ENCODE measurements at regions not wholly inside any gene's neighbourhood (a gene's known extent, or its start where the extent isn't known, plus 50 kb on each side); places are given as distances from the start of the nearest gene placed in this dataset.
"Not testable (repeated sequence)": the region's sequence is repeated elsewhere in the genome, so short reads cannot be mapped to it uniquely, and the experiment has no call there.

GRCh38 chr4:169934794-169935429 is 91.3 kb downstream of the MFAP3L start:
- no peak for DNase-seq

- DNase-seq: no peak
Observed at GRCh38 chr4:169933531-169933930, 92.7 kb downstream of the MFAP3L start.

- no peak for DNase-seq
Observed at GRCh38 chr4:169931964-169932363, 94.2 kb downstream of the MFAP3L start.

GRCh38 chr4:169930755-169931154 is 95.4 kb downstream of the MFAP3L start:
- not testable (repeated sequence) for DNase-seq

GRCh38 chr4:169927280-169927679 is 98.9 kb downstream of the MFAP3L start:
- DNase-seq: no peak

GRCh38 chr4:169925678-169926077 is 100.5 kb downstream of the MFAP3L start:
- DNase-seq: no peak

- DNase-seq: no peak
Observed at GRCh38 chr4:169922632-169923276, 103.4 kb downstream of the MFAP3L start.

- DNase-seq: no peak
Observed at GRCh38 chr4:169921732-169922131, 104.5 kb downstream of the MFAP3L start.

GRCh38 chr4:169921237-169921636 is 105.0 kb downstream of the MFAP3L start:
- no peak for DNase-seq

GRCh38 chr4:169919194-169920124 is 106.7 kb downstream of the MFAP3L start:
- DNase-seq: not testable (repeated sequence)

- no peak for DNase-seq
Observed at GRCh38 chr4:169915545-169915944, 110.7 kb downstream of the MFAP3L start.

GRCh38 chr4:169914866-169915265 is 111.3 kb downstream of the MFAP3L start:
- DNase-seq: no peak

- no peak for DNase-seq
Observed at GRCh38 chr4:169912996-169913395, 113.2 kb downstream of the MFAP3L start.

GRCh38 chr4:169909897-169910296 is 116.3 kb downstream of the MFAP3L start:
- DNase-seq: no peak

- DNase-seq: no peak
Observed at GRCh38 chr4:169909479-169909878, 116.7 kb downstream of the MFAP3L start.

GRCh38 chr4:169907705-169908104 is 118.5 kb downstream of the MFAP3L start:
- no peak for DNase-seq

- DNase-seq: no peak
Observed at GRCh38 chr4:169906821-169907220, 119.4 kb downstream of the MFAP3L start.

- DNase-seq: no peak
Observed at GRCh38 chr4:169906104-169906503, 120.1 kb downstream of the MFAP3L start.

- DNase-seq: no peak
Observed at GRCh38 chr4:169902658-169903345, 123.4 kb downstream of the MFAP3L start.

GRCh38 chr4:169900241-169900845 is 125.9 kb downstream of the MFAP3L start:
- peak; percentile 2 for DNase-seq

- DNase-seq: no peak
Observed at GRCh38 chr4:169899295-169899694, 126.9 kb downstream of the MFAP3L start.

- DNase-seq: no peak
Observed at GRCh38 chr4:169898095-169898494, 128.1 kb downstream of the MFAP3L start.

GRCh38 chr4:169894767-169895166 is 131.4 kb downstream of the MFAP3L start:
- not testable (repeated sequence) for DNase-seq
